Uterus (tissue), 3 donors: ENCODE measurements at regions not wholly inside any gene's neighbourhood (a gene's known extent, or its start where the extent isn't known, plus 50 kb on each side); places are given as distances from the start of the nearest gene placed in this dataset.

Experiments used
- DNase-seq, 2 donors: peaks; one replicate each; pipeline ENCODE4 v3.0.0-alpha.2; 2019 to 2020
- H3K27ac ChIP-seq, 2 donors: fragments of 200-600 bp; sonication (generic); 1 replicate in 1 of 2; 2 replicates in 1 of 2; pipeline ENCODE4 v1.5.1; 2016 to 2018
- H3K27me3 ChIP-seq, 2 donors: fragments of 200-600 bp; sonication (generic); one replicate each; pipeline ENCODE4 v1.5.1; 2018 to 2019; ENCODE audit warnings: control low read depth in 1 of 2
- H3K36me3 ChIP-seq, 2 donors: fragments of 200-600 bp; sonication (generic); one replicate each; pipeline ENCODE4 v1.5.1; 2019; ENCODE audit warnings: control low read depth in 1 of 2
- H3K4me1 ChIP-seq, 2 donors: fragments of 200-600 bp; sonication (generic); one replicate each; pipeline ENCODE4 v1.5.1; 2018 to 2019; ENCODE audit warnings: control low read depth in 1 of 2
- H3K4me3 ChIP-seq, 2 donors: fragments of 200-600 bp; sonication (generic); 1 replicate in 1 of 2; 2 replicates in 1 of 2; pipeline ENCODE4 v1.5.1; 2018 to 2019; ENCODE audit warnings: mild to moderate bottlenecking in 1 of 2
- H3K9me3 ChIP-seq, 2 donors: fragments of 200-600 bp; sonication (generic); one replicate each; pipeline ENCODE4 v1.5.1; 2019; ENCODE audit warnings: control low read depth in 1 of 2
- POLR2A ChIP-seq, 2 donors: fragments of 450-650 bp; IDR thresholded peaks; one replicate each; pipeline ENCODE4 v1.6.1; 2016; ENCODE audit warnings: antibody characterized with exemption in 2 of 2, mild to moderate bottlenecking in 1 of 2, moderate library complexity in 1 of 2
- intact Hi-C: fragments of 100-400 bp; cut with DNase I; formaldehyde crosslinking; loops from one replicate; pipeline ENCODE4 v1.15.1; 2023; ENCODE audit warnings: low total_unique reads
- TF ChIP-seq, protein P1 (sequence below), 4 experiments: fragments of 200-600 bp in 2 of 4; fragments of 450-650 bp in 2 of 4; sonication (generic) in 2 of 4; IDR thresholded peaks; one replicate each; pipeline ENCODE4 v1.5.1; 2016 to 2019; ENCODE audit warnings: antibody characterized with exemption in 4 of 4, mild to moderate bottlenecking in 2 of 4, moderate library complexity in 1 of 4
- donor health status: DM: yes; HTN: yes; CAD: no.

DNA sequence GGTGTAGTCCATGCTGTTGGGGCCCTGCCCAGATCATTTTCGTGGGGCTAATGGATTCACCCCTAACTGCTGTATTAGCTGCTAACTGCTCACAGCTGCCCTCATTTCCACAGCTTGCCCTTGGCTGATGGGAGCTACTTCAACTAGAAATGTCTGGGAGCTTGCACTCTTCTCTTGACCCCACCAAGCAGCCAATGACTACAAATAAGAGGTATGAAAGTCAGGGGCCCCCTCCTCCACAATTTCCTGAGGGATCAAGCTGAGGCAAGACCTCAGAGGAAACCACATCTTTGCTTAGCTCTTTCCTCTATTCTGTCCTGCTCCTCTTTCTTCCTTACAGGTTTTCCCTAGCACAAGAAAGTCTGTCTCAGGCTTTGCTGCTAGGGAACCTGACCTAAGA is 397.5 kb downstream of the MLLT3 start:
- no peak overlapping the region for H3K4me3 ChIP-seq
- intact Hi-C loops, result no loop called here
- H3K27ac ChIP-seq, result no peak overlapping the region
- no peak for TF ChIP-seq POLR2A (IDR thresholded peaks at IDR 0.05)
- TF ChIP-seq, protein P1, sequence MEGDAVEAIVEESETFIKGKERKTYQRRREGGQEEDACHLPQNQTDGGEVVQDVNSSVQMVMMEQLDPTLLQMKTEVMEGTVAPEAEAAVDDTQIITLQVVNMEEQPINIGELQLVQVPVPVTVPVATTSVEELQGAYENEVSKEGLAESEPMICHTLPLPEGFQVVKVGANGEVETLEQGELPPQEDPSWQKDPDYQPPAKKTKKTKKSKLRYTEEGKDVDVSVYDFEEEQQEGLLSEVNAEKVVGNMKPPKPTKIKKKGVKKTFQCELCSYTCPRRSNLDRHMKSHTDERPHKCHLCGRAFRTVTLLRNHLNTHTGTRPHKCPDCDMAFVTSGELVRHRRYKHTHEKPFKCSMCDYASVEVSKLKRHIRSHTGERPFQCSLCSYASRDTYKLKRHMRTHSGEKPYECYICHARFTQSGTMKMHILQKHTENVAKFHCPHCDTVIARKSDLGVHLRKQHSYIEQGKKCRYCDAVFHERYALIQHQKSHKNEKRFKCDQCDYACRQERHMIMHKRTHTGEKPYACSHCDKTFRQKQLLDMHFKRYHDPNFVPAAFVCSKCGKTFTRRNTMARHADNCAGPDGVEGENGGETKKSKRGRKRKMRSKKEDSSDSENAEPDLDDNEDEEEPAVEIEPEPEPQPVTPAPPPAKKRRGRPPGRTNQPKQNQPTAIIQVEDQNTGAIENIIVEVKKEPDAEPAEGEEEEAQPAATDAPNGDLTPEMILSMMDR (IDR thresholded peaks at IDR 0.05), result no peak
- no peaks in the 10 kb centered on the region for H3K36me3 ChIP-seq
- H3K9me3 ChIP-seq, result no peaks in the 10 kb centered on the region
- H3K27me3 ChIP-seq, result no peaks in the 10 kb centered on the region
- DNase-seq, result no peak
- H3K4me1 ChIP-seq, result no peaks in the 10 kb centered on the region

DNA sequence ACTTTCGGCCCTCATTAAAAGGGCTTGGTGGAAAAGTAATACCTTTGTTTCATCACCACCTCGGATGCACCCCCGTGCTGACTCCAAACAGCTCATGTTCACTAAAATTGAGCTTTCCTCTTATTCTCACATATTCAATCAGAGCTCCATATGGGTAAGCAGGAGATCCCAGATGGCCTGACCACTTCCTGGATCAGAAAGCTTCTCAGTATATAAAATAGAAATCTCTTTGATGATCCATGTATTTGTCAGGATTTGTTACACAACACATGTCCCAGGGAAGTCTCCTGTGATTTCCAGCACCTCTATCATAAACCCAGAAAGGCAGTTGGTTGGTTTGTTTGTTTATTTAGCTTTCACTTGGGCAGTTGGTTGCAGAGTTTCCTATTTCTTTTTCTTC is 402.0 kb downstream of the MLLT3 start:
- no peak for TF ChIP-seq POLR2A (IDR thresholded peaks at IDR 0.05)
- TF ChIP-seq, protein P1 (IDR thresholded peaks at IDR 0.05), result no peak

DNA sequence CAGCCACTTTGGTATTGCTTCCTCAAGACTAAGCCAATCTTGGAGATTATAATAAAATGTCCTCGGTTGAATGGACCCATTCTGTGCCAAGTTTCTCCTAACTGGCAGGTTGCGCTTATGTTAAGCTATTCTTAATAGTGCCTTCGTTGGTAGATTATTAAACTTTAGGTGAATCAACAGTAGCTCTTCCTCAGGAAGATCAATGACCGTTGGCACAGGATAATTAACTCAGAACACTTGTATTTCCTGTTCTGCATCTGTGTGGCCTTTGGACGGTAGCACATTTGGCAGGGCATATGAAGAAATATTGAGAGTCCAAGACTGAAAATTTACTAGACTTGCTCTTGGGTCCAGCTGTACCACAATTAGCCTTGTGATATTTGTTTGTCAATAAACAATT is 402.9 kb downstream of the MLLT3 start:
- no peak for DNase-seq
- no peak for TF ChIP-seq POLR2A (IDR thresholded peaks at IDR 0.05)
- TF ChIP-seq, protein P1 (IDR thresholded peaks at IDR 0.05), result no peak
- intact Hi-C loops, result no loop called here
- no peaks in the 10 kb centered on the region for H3K36me3 ChIP-seq
- H3K4me1 ChIP-seq, result no peaks in the 10 kb centered on the region
- H3K27ac ChIP-seq, result no peak overlapping the region
- H3K4me3 ChIP-seq, result no peak overlapping the region
- no peaks in the 10 kb centered on the region for H3K27me3 ChIP-seq
- no peaks in the 10 kb centered on the region for H3K9me3 ChIP-seq

More for the DNA sequence above, 402.0 kb downstream of the MLLT3 start:
- H3K36me3 ChIP-seq, result no peaks in the 10 kb centered on the region
- H3K4me3 ChIP-seq, result no peak overlapping the region
- intact Hi-C loops, result no loop called here
- H3K27me3 ChIP-seq, result no peaks in the 10 kb centered on the region
- H3K9me3 ChIP-seq, result no peaks in the 10 kb centered on the region
- no peak overlapping the region for H3K27ac ChIP-seq
- no peak for DNase-seq
- H3K4me1 ChIP-seq, result no peaks in the 10 kb centered on the region

DNA sequence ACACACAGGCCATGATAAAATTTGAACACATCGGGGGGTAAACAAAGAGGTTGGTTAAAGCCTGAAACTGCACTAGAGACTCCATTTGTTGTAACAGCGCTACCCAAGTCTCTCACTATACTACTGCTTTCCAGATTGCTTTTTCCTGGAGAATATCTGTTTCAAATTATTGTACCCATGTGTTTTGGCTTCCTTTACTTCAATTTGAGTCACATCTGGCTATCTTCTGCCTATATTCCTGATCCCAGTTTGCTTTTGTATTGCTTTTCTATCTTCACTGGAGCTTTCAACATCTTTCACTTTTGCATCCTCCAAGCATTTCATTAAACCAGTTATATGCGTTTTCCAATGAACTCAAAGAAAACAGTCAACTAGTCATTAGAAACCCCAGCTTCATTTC is 404.7 kb downstream of the MLLT3 start:
- Histone ChIP-seq H3K4me3 (no peak overlapping the region), H3K36me3 (no peaks in the 10 kb centered on the region), H3K9me3 (no peaks in the 10 kb centered on the region), H3K4me1 (no peaks in the 10 kb centered on the region), H3K27me3 (no peaks in the 10 kb centered on the region), H3K27ac (no peak overlapping the region)
- intact Hi-C loops, result no loop called here
- TF ChIP-seq, protein P1 (IDR thresholded peaks at IDR 0.05), result no peak
- TF ChIP-seq POLR2A (IDR thresholded peaks at IDR 0.05), result no peak
- DNase-seq, result no peak

DNA sequence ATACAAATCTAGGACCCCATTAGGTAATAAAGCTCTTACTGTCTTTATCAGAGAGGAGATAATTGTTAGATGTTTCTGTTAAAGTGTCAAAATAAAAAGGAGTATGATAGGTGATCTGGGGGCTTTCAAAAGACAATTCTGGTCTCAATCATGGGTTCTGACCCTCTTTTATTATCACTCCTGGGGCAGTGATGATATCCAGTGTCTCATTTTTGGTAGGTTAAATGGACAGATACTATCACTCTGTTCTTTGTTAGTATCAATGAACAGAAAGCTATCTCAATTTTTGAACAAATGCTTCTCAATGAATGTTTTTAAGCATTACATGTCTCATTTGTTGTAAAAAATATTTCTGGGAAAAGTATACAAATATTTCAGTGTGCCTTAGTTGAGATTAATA is 405.9 kb downstream of the MLLT3 start:
- no peak for TF ChIP-seq POLR2A (IDR thresholded peaks at IDR 0.05)
- TF ChIP-seq, protein P1 (IDR thresholded peaks at IDR 0.05), result no peak
- Histone ChIP-seq H3K9me3 (no peaks in the 10 kb centered on the region), H3K36me3 (no peaks in the 10 kb centered on the region), H3K4me3 (no peak overlapping the region), H3K27ac (no peak overlapping the region), H3K27me3 (peaks cover 0 to 6% of the 10 kb centered on the region in 2 donors), H3K4me1 (no peaks in the 10 kb centered on the region)
- intact Hi-C loops, result no loop called here
- no peak for DNase-seq
